ENCODE measurements at regions not wholly inside any gene's neighbourhood (a gene's known extent, or its start where the extent isn't known, plus 50 kb on each side); places are given as distances from the start of the nearest gene placed in this dataset.

DNA sequence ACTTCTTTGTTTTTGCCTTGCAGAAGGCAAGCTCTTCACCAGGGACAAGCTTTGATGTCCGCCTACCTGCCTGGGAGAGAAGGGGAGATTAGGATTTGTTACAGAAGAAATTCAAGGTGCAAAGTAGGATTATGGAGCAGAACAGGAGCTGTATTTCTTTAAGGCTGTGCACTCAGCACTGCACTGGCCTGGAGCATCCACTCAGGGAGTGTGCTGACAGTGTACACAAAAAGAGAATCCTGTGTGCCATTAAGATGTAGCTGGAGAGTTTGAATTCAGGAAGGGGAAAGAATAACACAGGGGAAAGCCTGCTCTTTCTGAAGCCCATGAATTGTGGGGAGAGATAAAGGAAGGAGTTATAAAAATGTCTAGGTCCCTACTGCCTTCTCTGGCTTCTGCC lies 137.7 kb upstream of the ETS2 start:
- H3K18ac ChIP-seq (ENCODE audit: low read length) = no peak overlapping the region
- no peak for DNase-seq (ENCODE audit: low spot score)
- H2BK15ac ChIP-seq (ENCODE audit: low read length) = no peak overlapping the region
- H3K4me2 ChIP-seq (ENCODE audit: insufficient read depth, low read length, poor library complexity, severe bottlenecking) = no peak overlapping the region
- H3K23ac ChIP-seq (ENCODE audit: low read depth, low read length, poor library complexity) = no peak overlapping the region
- no peaks in the 10 kb centered on the region for H3K79me1 ChIP-seq (ENCODE audit: low read depth, low read length)
- H3K27me3 ChIP-seq (ENCODE audit: control insufficient read depth in 3 of 3, insufficient read depth in 3 of 3, low read depth in 1 of 3, low read length in 3 of 3) = peaks cover 0 to 20% (median 0%) of the 10 kb centered on the region in 3 experiments
- no peak overlapping the region for H2BK12ac ChIP-seq (ENCODE audit: low read length)
- H3K4me3 ChIP-seq (ENCODE audit: low read length in 2 of 2) = no peak overlapping the region
- H3K36me3 ChIP-seq (replicated peaks in 1 of 2; ENCODE audit: control insufficient read depth in 2 of 2, insufficient read depth in 2 of 2, low read length in 2 of 2) = no peaks in the 10 kb centered on the region
- H3K4ac ChIP-seq (ENCODE audit: low read length) = no peak overlapping the region
- H3K14ac ChIP-seq (ENCODE audit: low read length) = no peak overlapping the region
- H3K27ac ChIP-seq (replicated peaks; ENCODE audit: low read length) = no peak overlapping the region
- H2BK120ac ChIP-seq (ENCODE audit: low read depth, low read length) = no peak overlapping the region
- no peaks in the 10 kb centered on the region for H3K9me3 ChIP-seq (replicated peaks in 1 of 2; ENCODE audit: control insufficient read depth in 2 of 2, insufficient read depth in 1 of 2, low read depth in 1 of 2, low read length in 2 of 2)
- no peaks in the 10 kb centered on the region for H3K4me1 ChIP-seq (ENCODE audit: control insufficient read depth in 2 of 2, insufficient read depth in 1 of 2, low read depth in 1 of 2, low read length in 2 of 2)
- H4K91ac ChIP-seq (ENCODE audit: low read depth, low read length, poor library complexity) = no peak overlapping the region
- H2AK5ac ChIP-seq (ENCODE audit: low read depth, low read length) = no peak overlapping the region
- H2BK5ac ChIP-seq (ENCODE audit: low read length) = no peak overlapping the region
- WGBS, 2 donors (ENCODE audit: extremely low coverage in 2 of 2, insufficient read length in 2 of 2, insufficient replicate concordance in 1 of 2) = no CpG with 5 or more reads among the region's 1 CpG
- no peak overlapping the region for H2AFZ ChIP-seq (ENCODE audit: low read length)
- H4K8ac ChIP-seq (ENCODE audit: low read depth, low read length) = no peak overlapping the region
- no peak overlapping the region for H3K9ac ChIP-seq (ENCODE audit: low read depth, low read length, poor library complexity)

DNA sequence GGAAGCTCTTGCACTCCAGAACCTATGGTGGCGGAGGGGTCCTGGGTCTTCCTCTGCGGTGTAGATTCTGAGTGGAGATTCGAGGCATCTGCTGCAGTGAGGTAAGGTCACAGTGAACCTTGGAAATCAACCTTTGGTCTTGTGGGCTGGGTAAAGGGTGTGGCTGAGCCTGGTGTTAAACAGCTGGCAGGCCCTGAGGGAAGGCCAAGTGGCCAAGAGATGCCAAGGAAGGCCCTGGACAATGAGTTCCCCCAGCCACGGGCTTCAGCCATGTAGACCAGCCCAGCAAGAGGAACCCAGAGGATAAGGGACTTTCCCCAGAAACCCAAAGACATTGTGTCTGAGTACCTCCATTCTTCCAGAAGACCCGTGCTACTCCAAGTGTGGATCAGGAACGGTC lies 137.2 kb upstream of the ETS2 start:
- Histone ChIP-seq H3K9me3 (replicated peaks in 1 of 2; ENCODE audit: control insufficient read depth in 2 of 2, insufficient read depth in 1 of 2, low read depth in 1 of 2, low read length in 2 of 2) (no peaks in the 10 kb centered on the region), H3K79me1 (ENCODE audit: low read depth, low read length) (no peaks in the 10 kb centered on the region), H3K4me2 (ENCODE audit: insufficient read depth, low read length, poor library complexity, severe bottlenecking) (no peak overlapping the region), H3K18ac (ENCODE audit: low read length) (no peak overlapping the region), H4K8ac (ENCODE audit: low read depth, low read length) (no peak overlapping the region), H2BK120ac (ENCODE audit: low read depth, low read length) (no peak overlapping the region), H3K14ac (ENCODE audit: low read length) (no peak overlapping the region), H3K27ac (replicated peaks; ENCODE audit: low read length) (no peak overlapping the region), H3K9ac (ENCODE audit: low read depth, low read length, poor library complexity) (no peak overlapping the region), H3K27me3 (ENCODE audit: control insufficient read depth in 3 of 3, insufficient read depth in 3 of 3, low read depth in 1 of 3, low read length in 3 of 3) (peaks cover 0 to 15% (median 0%) of the 10 kb centered on the region in 3 experiments), H3K4me1 (ENCODE audit: control insufficient read depth in 2 of 2, insufficient read depth in 1 of 2, low read depth in 1 of 2, low read length in 2 of 2) (no peaks in the 10 kb centered on the region), H3K23ac (ENCODE audit: low read depth, low read length, poor library complexity) (no peak overlapping the region), H2AFZ (ENCODE audit: low read length) (no peak overlapping the region), H2BK5ac (ENCODE audit: low read length) (no peak overlapping the region), H4K91ac (ENCODE audit: low read depth, low read length, poor library complexity) (no peak overlapping the region), H2BK12ac (ENCODE audit: low read length) (no peak overlapping the region), H2AK5ac (ENCODE audit: low read depth, low read length) (no peak overlapping the region), H3K4me3 (ENCODE audit: low read length in 2 of 2) (no peak overlapping the region), H2BK15ac (ENCODE audit: low read length) (no peak overlapping the region), H3K4ac (ENCODE audit: low read length) (no peak overlapping the region), H3K36me3 (replicated peaks in 1 of 2; ENCODE audit: control insufficient read depth in 2 of 2, insufficient read depth in 2 of 2, low read length in 2 of 2) (no peaks in the 10 kb centered on the region)
- DNase-seq (ENCODE audit: low spot score) = no peak
- no CpG with 5 or more reads among the region's 6 CpGs for WGBS, 2 donors (ENCODE audit: extremely low coverage in 2 of 2, insufficient read length in 2 of 2, insufficient replicate concordance in 1 of 2)

DNA sequence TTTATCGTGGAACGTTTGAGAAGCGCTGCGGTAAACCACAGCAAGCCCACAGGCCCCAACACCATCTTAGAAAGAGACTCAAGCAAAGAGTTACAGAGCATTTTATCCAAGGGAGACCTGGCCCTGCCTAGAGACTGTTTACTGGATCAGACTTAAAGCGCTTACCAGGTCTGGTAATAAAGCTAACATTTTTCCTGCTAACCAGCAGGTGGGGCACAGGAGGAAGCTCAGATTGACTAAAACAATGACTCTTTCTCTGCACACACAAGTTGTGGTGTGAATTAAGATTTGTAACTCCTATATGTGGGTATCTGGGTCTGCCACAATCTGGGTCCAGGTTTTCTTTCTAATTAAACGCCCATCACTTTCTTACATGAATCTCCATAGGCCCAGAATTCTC lies 136.5 kb upstream of the ETS2 start:
- no peak overlapping the region for H2BK120ac ChIP-seq (ENCODE audit: low read depth, low read length)
- H3K14ac ChIP-seq (ENCODE audit: low read length) = no peak overlapping the region
- H3K23ac ChIP-seq (ENCODE audit: low read depth, low read length, poor library complexity) = no peak overlapping the region
- no peak overlapping the region for H2BK5ac ChIP-seq (ENCODE audit: low read length)
- no peak overlapping the region for H3K27ac ChIP-seq (replicated peaks; ENCODE audit: low read length)
- no peak for DNase-seq (ENCODE audit: low spot score)
- H2BK15ac ChIP-seq (ENCODE audit: low read length) = no peak overlapping the region
- H3K79me1 ChIP-seq (ENCODE audit: low read depth, low read length) = no peaks in the 10 kb centered on the region
- no peak overlapping the region for H4K8ac ChIP-seq (ENCODE audit: low read depth, low read length)
- H3K4me3 ChIP-seq (ENCODE audit: low read length in 2 of 2) = no peak overlapping the region
- no peak overlapping the region for H3K4me2 ChIP-seq (ENCODE audit: insufficient read depth, low read length, poor library complexity, severe bottlenecking)
- no peak overlapping the region for H3K9ac ChIP-seq (ENCODE audit: low read depth, low read length, poor library complexity)
- no peak overlapping the region for H3K18ac ChIP-seq (ENCODE audit: low read length)
- peaks cover 0 to 8% (median 0%) of the 10 kb centered on the region in 3 experiments for H3K27me3 ChIP-seq (ENCODE audit: control insufficient read depth in 3 of 3, insufficient read depth in 3 of 3, low read depth in 1 of 3, low read length in 3 of 3)
- no peaks in the 10 kb centered on the region for H3K36me3 ChIP-seq (replicated peaks in 1 of 2; ENCODE audit: control insufficient read depth in 2 of 2, insufficient read depth in 2 of 2, low read length in 2 of 2)
- H3K9me3 ChIP-seq (replicated peaks in 1 of 2; ENCODE audit: control insufficient read depth in 2 of 2, insufficient read depth in 1 of 2, low read depth in 1 of 2, low read length in 2 of 2) = no peaks in the 10 kb centered on the region
- no peak overlapping the region for H4K91ac ChIP-seq (ENCODE audit: low read depth, low read length, poor library complexity)
- H2BK12ac ChIP-seq (ENCODE audit: low read length) = no peak overlapping the region
- no peak overlapping the region for H2AFZ ChIP-seq (ENCODE audit: low read length)
- no peak overlapping the region for H2AK5ac ChIP-seq (ENCODE audit: low read depth, low read length)
- WGBS, 2 donors (ENCODE audit: extremely low coverage in 2 of 2, insufficient read length in 2 of 2, insufficient replicate concordance in 1 of 2) = no CpG with 5 or more reads among the region's 6 CpGs
- no peaks in the 10 kb centered on the region for H3K4me1 ChIP-seq (ENCODE audit: control insufficient read depth in 2 of 2, insufficient read depth in 1 of 2, low read depth in 1 of 2, low read length in 2 of 2)
- no peak overlapping the region for H3K4ac ChIP-seq (ENCODE audit: low read length)

DNA sequence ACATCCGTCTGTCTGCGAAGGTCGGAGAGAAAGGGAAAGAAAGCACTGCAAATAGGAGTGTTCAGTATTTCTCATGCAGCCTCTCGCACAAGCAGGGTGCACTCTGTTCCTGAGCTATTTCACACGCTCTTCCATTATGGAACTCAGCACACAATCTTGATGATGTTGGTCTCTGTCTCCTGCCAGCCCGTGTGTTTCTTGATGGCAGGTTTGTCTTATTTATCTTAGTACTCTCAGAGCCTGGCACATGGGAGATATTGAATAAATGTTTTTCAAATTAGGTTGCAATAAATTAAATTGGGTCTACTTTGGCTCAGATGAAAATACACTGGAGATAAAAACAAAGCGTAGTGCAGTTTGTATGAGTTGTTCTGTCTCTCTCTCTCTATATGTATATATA lies 134.9 kb upstream of the ETS2 start:
- Histone ChIP-seq H2AFZ (ENCODE audit: low read length) (no peak overlapping the region), H2AK5ac (ENCODE audit: low read depth, low read length) (no peak overlapping the region), H3K27ac (replicated peaks; ENCODE audit: low read length) (no peak overlapping the region), H3K18ac (ENCODE audit: low read length) (peak overlapping the region; percentile 61), H3K27me3 (ENCODE audit: control insufficient read depth in 3 of 3, insufficient read depth in 3 of 3, low read depth in 1 of 3, low read length in 3 of 3) (no peaks in the 10 kb centered on the region), H3K4me3 (ENCODE audit: low read length in 2 of 2) (no peak overlapping the region), H3K9ac (ENCODE audit: low read depth, low read length, poor library complexity) (no peak overlapping the region), H4K91ac (ENCODE audit: low read depth, low read length, poor library complexity) (no peak overlapping the region), H2BK120ac (ENCODE audit: low read depth, low read length) (no peak overlapping the region), H3K4me1 (ENCODE audit: control insufficient read depth in 2 of 2, insufficient read depth in 1 of 2, low read depth in 1 of 2, low read length in 2 of 2) (peaks cover 0 to 2% of the 10 kb centered on the region in 2 donors), H3K36me3 (replicated peaks in 1 of 2; ENCODE audit: control insufficient read depth in 2 of 2, insufficient read depth in 2 of 2, low read length in 2 of 2) (no peaks in the 10 kb centered on the region), H2BK15ac (ENCODE audit: low read length) (no peak overlapping the region), H2BK5ac (ENCODE audit: low read length) (no peak overlapping the region), H4K8ac (ENCODE audit: low read depth, low read length) (no peak overlapping the region), H2BK12ac (ENCODE audit: low read length) (no peak overlapping the region), H3K9me3 (replicated peaks in 1 of 2; ENCODE audit: control insufficient read depth in 2 of 2, insufficient read depth in 1 of 2, low read depth in 1 of 2, low read length in 2 of 2) (no peaks in the 10 kb centered on the region), H3K79me1 (ENCODE audit: low read depth, low read length) (no peaks in the 10 kb centered on the region), H3K23ac (ENCODE audit: low read depth, low read length, poor library complexity) (no peak overlapping the region), H3K4ac (ENCODE audit: low read length) (no peak overlapping the region), H3K14ac (ENCODE audit: low read length) (no peak overlapping the region), H3K4me2 (ENCODE audit: insufficient read depth, low read length, poor library complexity, severe bottlenecking) (no peak overlapping the region)
- WGBS, 2 donors (ENCODE audit: extremely low coverage in 2 of 2, insufficient read length in 2 of 2, insufficient replicate concordance in 1 of 2) = no CpG with 5 or more reads among the region's 7 CpGs
- DNase-seq (ENCODE audit: low spot score) = no peak

Data from neuronal stem cell (in vitro differentiated cells).